Loucy (cell line): ENCODE measurements at regions not wholly inside any gene's neighbourhood (a gene's known extent, or its start where the extent isn't known, plus 50 kb on each side); places are given as distances from the start of the nearest gene placed in this dataset.

Source experiments
- H2AFZ ChIP-seq: fragments of 200-600 bp; sonication (generic); 2 replicates; pipeline ENCODE4 v1.6.0; 2016; ENCODE audit warnings: antibody characterized with exemption, mild to moderate bottlenecking, low read length, moderate library complexity
- H3F3A ChIP-seq: fragments of 200-600 bp; 2 replicates; pipeline ENCODE4 v1.6.0; 2016; ENCODE audit warnings: antibody characterized with exemption, low read depth, mild to moderate bottlenecking
- H3K27me3 ChIP-seq: fragments of 200-600 bp; sonication (generic); 2 replicates; pipeline ENCODE4 v1.6.1; 2014; ENCODE audit warnings: low read length, mild to moderate bottlenecking; ENCODE audit not compliant: insufficient read depth, poor library complexity, severe bottlenecking
- H3K36me3 ChIP-seq: fragments of 200-600 bp; sonication (generic); 2 replicates; pipeline ENCODE4 v1.6.1; 2016; ENCODE audit warnings: low read length; ENCODE audit not compliant: insufficient read depth
- H3K4me1 ChIP-seq: fragments of 200-600 bp; sonication (generic); 2 replicates; pipeline ENCODE4 v1.5.1; 2014; ENCODE audit warnings: low read length, mild to moderate bottlenecking; ENCODE audit not compliant: insufficient read depth, poor library complexity, severe bottlenecking
- H3K4me2 ChIP-seq: fragments of 200-600 bp; sonication (generic); 2 replicates; pipeline ENCODE4 v1.6.0; 2014; ENCODE audit warnings: antibody characterized with exemption, low read length, low read depth, mild to moderate bottlenecking; ENCODE audit not compliant: poor library complexity, severe bottlenecking
- H3K4me3 ChIP-seq: fragments of 200-600 bp; sonication (generic); 2 replicates; pipeline ENCODE4 v1.5.1; 2014; ENCODE audit warnings: low read length, mild to moderate bottlenecking, mixed read lengths; ENCODE audit not compliant: poor library complexity, severe bottlenecking
- H3K79me2 ChIP-seq: fragments of 200-600 bp; sonication (generic); 2 replicates; pipeline ENCODE4 v1.6.1; 2014; ENCODE audit warnings: low read length; ENCODE audit not compliant: insufficient read depth
- H3K9ac ChIP-seq: fragments of 200-600 bp; sonication (generic); 2 replicates; pipeline ENCODE4 v1.6.0; 2014; ENCODE audit warnings: mild to moderate bottlenecking, low read depth, low read length, moderate library complexity; ENCODE audit not compliant: poor library complexity, severe bottlenecking
- H3K9me2 ChIP-seq: fragments of 200-600 bp; sonication (generic); replicated peaks from 2 replicates; pipeline ENCODE4 v1.6.1; 2016; ENCODE audit warnings: low read depth, low read length, mixed read lengths
- H3K9me3 ChIP-seq: fragments of 200-600 bp; sonication (generic); 2 replicates; pipeline ENCODE4 v1.6.1; 2014; ENCODE audit warnings: mild to moderate bottlenecking, antibody characterized with exemption, low read length, low read depth; ENCODE audit not compliant: insufficient read depth
- H4K20me1 ChIP-seq: fragments of 200-600 bp; sonication (generic); 2 replicates; pipeline ENCODE4 v1.6.0; 2014; ENCODE audit warnings: antibody characterized with exemption, low read length, mild to moderate bottlenecking; ENCODE audit not compliant: insufficient read depth, poor library complexity, severe bottlenecking
- EZH2phosphoT487 ChIP-seq: fragments of 200-600 bp; IDR thresholded peaks from 2 replicates; pipeline ENCODE4 v1.6.1; 2018; ENCODE audit warnings: antibody characterized with exemption, mild to moderate bottlenecking, moderate library complexity, borderline replicate concordance
- TF ChIP-seq, protein P1 (sequence below): fragments of 200-600 bp; sonication (generic); conservative IDR thresholded peaks from 2 replicates; pipeline ENCODE4 v1.5.1; 2014; ENCODE audit warnings: mild to moderate bottlenecking, antibody characterized with exemption, low read length

DNA sequence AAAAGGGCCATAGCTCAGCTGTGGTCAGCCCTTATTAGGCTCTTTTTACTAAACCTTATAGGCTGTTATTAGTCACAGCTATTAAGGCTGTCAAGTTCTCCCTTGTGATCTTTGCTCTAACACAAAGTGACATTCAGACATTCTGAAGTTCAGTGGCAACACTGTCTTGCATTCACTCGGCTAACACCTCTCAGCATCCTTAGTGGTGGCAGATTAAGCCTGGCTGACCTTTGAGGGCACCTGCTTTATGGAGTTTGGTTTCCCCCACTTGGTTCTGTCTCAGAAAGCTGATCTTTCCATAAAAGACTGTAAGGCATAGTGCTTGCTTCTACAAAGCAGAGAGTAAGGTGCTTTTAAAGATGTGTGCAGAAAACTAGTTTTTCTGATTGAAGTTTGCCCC is 677.4 kb upstream of the TMEM132C start:
- TF ChIP-seq, protein P1, sequence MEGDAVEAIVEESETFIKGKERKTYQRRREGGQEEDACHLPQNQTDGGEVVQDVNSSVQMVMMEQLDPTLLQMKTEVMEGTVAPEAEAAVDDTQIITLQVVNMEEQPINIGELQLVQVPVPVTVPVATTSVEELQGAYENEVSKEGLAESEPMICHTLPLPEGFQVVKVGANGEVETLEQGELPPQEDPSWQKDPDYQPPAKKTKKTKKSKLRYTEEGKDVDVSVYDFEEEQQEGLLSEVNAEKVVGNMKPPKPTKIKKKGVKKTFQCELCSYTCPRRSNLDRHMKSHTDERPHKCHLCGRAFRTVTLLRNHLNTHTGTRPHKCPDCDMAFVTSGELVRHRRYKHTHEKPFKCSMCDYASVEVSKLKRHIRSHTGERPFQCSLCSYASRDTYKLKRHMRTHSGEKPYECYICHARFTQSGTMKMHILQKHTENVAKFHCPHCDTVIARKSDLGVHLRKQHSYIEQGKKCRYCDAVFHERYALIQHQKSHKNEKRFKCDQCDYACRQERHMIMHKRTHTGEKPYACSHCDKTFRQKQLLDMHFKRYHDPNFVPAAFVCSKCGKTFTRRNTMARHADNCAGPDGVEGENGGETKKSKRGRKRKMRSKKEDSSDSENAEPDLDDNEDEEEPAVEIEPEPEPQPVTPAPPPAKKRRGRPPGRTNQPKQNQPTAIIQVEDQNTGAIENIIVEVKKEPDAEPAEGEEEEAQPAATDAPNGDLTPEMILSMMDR, result no peak
- no peak for TF ChIP-seq EZH2phosphoT487

DNA sequence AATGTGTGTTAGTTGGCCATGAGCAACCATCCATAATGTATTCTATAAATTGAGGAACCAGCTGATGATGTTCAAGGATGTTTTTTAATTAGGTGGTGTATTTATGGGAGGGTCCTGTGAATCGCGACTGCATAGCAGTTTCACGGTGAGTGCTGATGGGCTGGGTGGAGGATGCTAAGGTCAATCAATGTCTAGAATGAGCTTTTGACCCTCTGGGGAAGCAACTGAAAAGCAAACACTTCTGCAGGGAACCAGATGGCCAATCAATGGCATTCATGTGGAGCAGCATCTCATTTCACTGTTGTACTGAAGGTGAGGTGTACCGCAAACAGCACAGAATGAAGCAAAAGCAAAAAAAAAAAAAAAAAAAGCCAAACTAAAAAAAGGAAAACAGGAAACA is 676.1 kb upstream of the TMEM132C start:
- Histone ChIP-seq H3K4me3 (no peak overlapping the region), H2AFZ (no peak overlapping the region), H4K20me1 (no peaks in the 10 kb centered on the region), H3K9me3 (no peaks in the 10 kb centered on the region), H3K9me2 (no peaks in the 10 kb centered on the region), H3K36me3 (no peaks in the 10 kb centered on the region), H3F3A (no peaks in the 10 kb centered on the region), H3K79me2 (no peaks in the 10 kb centered on the region), H3K4me1 (no peaks in the 10 kb centered on the region), H3K4me2 (no peak overlapping the region), H3K9ac (no peak overlapping the region), H3K27me3 (no peaks in the 10 kb centered on the region)
- TF ChIP-seq, protein P1, result no peak
- TF ChIP-seq EZH2phosphoT487, result no peak

More for the DNA sequence above, 677.4 kb upstream of the TMEM132C start:
- Histone ChIP-seq H4K20me1 (no peaks in the 10 kb centered on the region), H3K9me2 (no peaks in the 10 kb centered on the region), H3K36me3 (no peaks in the 10 kb centered on the region), H3K79me2 (no peaks in the 10 kb centered on the region), H3K4me2 (no peak overlapping the region), H3K4me3 (no peak overlapping the region), H3K9ac (no peak overlapping the region), H3F3A (no peaks in the 10 kb centered on the region), H3K27me3 (no peaks in the 10 kb centered on the region), H2AFZ (no peak overlapping the region), H3K9me3 (no peaks in the 10 kb centered on the region), H3K4me1 (no peaks in the 10 kb centered on the region)

DNA sequence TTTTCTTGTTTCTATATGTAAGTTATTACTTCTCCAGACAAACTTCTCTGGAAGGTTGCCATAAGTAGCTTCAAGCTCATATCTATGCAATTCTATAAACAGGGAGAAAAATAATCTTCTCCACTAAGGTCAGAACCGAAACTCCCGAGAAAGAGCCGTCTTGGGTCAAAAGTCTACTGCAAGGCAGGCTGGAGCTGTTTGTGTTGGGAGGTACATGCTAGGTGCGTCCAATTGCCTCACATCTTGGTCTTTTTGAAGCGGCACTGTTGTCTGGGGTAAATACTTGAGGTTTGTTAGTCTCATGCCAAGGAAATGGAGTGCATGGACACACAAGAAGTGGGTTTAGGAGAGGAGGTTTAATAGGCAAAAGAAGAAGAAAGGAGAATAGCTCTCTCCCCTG is 674.7 kb upstream of the TMEM132C start:
- no peak overlapping the region for H2AFZ ChIP-seq
- H3K9ac ChIP-seq, result no peak overlapping the region
- H3K4me1 ChIP-seq, result no peaks in the 10 kb centered on the region
- H3F3A ChIP-seq, result no peaks in the 10 kb centered on the region
- TF ChIP-seq, protein P1, result no peak
- no peak for TF ChIP-seq EZH2phosphoT487
- H3K36me3 ChIP-seq, result no peaks in the 10 kb centered on the region
- H3K9me3 ChIP-seq, result no peaks in the 10 kb centered on the region
- no peak overlapping the region for H3K4me3 ChIP-seq
- H4K20me1 ChIP-seq, result no peaks in the 10 kb centered on the region
- no peaks in the 10 kb centered on the region for H3K27me3 ChIP-seq
- no peaks in the 10 kb centered on the region for H3K9me2 ChIP-seq
- no peaks in the 10 kb centered on the region for H3K79me2 ChIP-seq
- no peak overlapping the region for H3K4me2 ChIP-seq
